ENCODE measurements at regions not wholly inside any gene's neighbourhood (a gene's known extent, or its start where the extent isn't known, plus 50 kb on each side); places are given as distances from the start of the nearest gene placed in this dataset.

GRCh38 chrX:46208225-46208854 is 336.9 kb downstream of the ZNF674 start:
- POLR2A ChIA-PET, result no interaction called here
- CTCF ChIA-PET, result no interaction called here
- Histone ChIP-seq H3K9me3 (ENCODE audit: control insufficient read depth, insufficient read depth, low read depth, low read length) (no peaks in the 10 kb centered on the region), H3K36me3 (ENCODE audit: control insufficient read depth in 2 of 2, insufficient read depth in 1 of 2, low read length in 2 of 2) (no peaks in the 10 kb centered on the region), H3K4me1 (ENCODE audit: control insufficient read depth, insufficient read depth, low read length) (no peaks in the 10 kb centered on the region), H3K4me3 (ENCODE audit: low read depth, low read length) (no peak overlapping the region), H3K27ac (ENCODE audit: extremely low read depth, low read depth, low read length) (no peak overlapping the region)
- TF ChIP-seq ZNF394 (tag by site-specific recombination; IDR thresholded peaks at IDR 0.05; ENCODE audit: borderline replicate concordance) (no peak), EGR2 (tag by site-specific recombination; IDR thresholded peaks at IDR 0.05; ENCODE audit: low read depth) (no peak), ZNF76 (tag by site-specific recombination; IDR thresholded peaks at IDR 0.05; ENCODE audit: borderline replicate concordance, low read depth) (no peak), ZNF48 (tag by site-specific recombination; IDR thresholded peaks at IDR 0.05) (no peak), ZNF843 (tag by site-specific recombination; IDR thresholded peaks at IDR 0.05) (no peak), ZNF302 (tag by site-specific recombination; IDR thresholded peaks at IDR 0.05; ENCODE audit: low read depth) (no peak), ZNF791 (tag by site-specific recombination; IDR thresholded peaks at IDR 0.05) (no peak), ZNF391 (tag by site-specific recombination; IDR thresholded peaks at IDR 0.05; ENCODE audit: borderline replicate concordance, low read depth) (no peak), ZNF23 (tag by site-specific recombination; IDR thresholded peaks at IDR 0.05; ENCODE audit: borderline replicate concordance) (no peak), ZNF37A (tag by site-specific recombination; IDR thresholded peaks at IDR 0.05) (no peak), ZNF747 (tag by site-specific recombination; IDR thresholded peaks at IDR 0.05) (no peak), ZNF239 (tag by site-specific recombination; IDR thresholded peaks at IDR 0.05) (no peak), TCF7L2 (IDR thresholded peaks at IDR 0.05; ENCODE audit: borderline replicate concordance, low read depth, low read length) (no peak), ZNF114 (tag by site-specific recombination; IDR thresholded peaks at IDR 0.05) (no peak), ZNF184 (tag by site-specific recombination; IDR thresholded peaks at IDR 0.05) (no peak), ZFP3 (tag by site-specific recombination; IDR thresholded peaks at IDR 0.05; ENCODE audit: low read depth) (no peak), ZNF623 (tag by site-specific recombination; IDR thresholded peaks at IDR 0.05) (no peak), ATF2 (tag by site-specific recombination; IDR thresholded peaks at IDR 0.05; ENCODE audit: low read depth) (no peak)
- TF ChIP-seq, protein P1, sequence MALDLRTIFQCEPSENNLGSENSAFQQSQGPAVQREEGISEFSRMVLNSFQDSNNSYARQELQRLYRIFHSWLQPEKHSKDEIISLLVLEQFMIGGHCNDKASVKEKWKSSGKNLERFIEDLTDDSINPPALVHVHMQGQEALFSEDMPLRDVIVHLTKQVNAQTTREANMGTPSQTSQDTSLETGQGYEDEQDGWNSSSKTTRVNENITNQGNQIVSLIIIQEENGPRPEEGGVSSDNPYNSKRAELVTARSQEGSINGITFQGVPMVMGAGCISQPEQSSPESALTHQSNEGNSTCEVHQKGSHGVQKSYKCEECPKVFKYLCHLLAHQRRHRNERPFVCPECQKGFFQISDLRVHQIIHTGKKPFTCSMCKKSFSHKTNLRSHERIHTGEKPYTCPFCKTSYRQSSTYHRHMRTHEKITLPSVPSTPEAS (tag by site-specific recombination; IDR thresholded peaks at IDR 0.05), result no peak
- TF ChIP-seq, protein P2, sequence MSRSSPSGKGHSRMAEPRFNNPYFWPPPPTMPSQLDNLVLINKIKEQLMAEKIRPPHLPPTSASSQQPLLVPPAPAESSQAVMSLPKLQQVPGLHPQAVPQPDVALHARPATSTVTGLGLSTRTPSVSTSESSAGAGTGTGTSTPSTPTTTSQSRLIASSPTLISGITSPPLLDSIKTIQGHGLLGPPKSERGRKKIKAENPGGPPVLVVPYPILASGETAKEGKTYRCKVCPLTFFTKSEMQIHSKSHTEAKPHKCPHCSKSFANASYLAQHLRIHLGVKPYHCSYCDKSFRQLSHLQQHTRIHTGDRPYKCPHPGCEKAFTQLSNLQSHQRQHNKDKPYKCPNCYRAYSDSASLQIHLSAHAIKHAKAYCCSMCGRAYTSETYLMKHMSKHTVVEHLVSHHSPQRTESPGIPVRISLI (tag by site-specific recombination; IDR thresholded peaks at IDR 0.05), result no peak

DNA sequence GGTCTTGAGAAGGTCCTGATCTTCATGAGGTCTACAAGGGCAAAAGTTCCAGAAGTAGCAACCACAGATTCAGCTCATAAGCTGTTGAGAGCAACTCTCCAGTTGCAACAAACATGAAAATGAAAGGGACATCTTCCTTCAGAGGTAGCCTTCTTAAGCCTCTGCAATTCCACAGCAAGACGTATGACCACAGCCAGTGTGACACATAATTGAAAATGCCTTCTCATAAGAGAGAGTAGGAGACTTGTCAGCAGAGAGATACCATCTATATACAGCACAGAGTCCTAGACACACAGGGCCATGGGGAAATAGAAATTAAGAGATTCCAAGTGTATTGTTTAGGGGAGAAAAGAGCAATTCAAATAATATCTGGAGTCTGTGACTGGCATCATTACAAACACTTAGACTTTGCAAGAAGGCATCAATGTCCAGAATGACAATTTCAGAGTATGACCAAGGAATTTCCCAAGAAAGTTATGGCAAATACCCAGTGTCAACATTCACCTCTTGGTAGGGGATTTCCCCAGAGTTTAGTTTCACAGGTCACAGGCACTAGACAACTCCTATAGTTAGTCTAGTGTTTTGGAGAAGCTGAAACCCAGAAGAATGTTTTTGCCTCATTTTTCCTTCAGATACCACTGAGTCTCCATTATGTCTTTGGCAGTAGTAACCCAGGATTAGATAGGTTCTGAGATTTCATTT is 340.3 kb downstream of the ZNF674 start:
- Histone ChIP-seq H3K36me3 (ENCODE audit: control insufficient read depth in 2 of 2, insufficient read depth in 1 of 2, low read length in 2 of 2) (no peaks in the 10 kb centered on the region), H3K9me3 (ENCODE audit: control insufficient read depth, insufficient read depth, low read depth, low read length) (no peaks in the 10 kb centered on the region), H3K4me1 (ENCODE audit: control insufficient read depth, insufficient read depth, low read length) (no peaks in the 10 kb centered on the region), H3K27ac (ENCODE audit: extremely low read depth, low read depth, low read length) (no peak overlapping the region), H3K4me3 (ENCODE audit: low read depth, low read length) (no peak overlapping the region)
- ChIA-PET CTCF (no interaction called here), POLR2A (no interaction called here)
- TF ChIP-seq, protein P3, sequence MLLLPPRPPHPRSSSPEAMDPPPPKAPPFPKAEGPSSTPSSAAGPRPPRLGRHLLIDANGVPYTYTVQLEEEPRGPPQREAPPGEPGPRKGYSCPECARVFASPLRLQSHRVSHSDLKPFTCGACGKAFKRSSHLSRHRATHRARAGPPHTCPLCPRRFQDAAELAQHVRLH (tag by site-specific recombination; IDR thresholded peaks at IDR 0.05), result no peak
- TF ChIP-seq, protein P4, sequence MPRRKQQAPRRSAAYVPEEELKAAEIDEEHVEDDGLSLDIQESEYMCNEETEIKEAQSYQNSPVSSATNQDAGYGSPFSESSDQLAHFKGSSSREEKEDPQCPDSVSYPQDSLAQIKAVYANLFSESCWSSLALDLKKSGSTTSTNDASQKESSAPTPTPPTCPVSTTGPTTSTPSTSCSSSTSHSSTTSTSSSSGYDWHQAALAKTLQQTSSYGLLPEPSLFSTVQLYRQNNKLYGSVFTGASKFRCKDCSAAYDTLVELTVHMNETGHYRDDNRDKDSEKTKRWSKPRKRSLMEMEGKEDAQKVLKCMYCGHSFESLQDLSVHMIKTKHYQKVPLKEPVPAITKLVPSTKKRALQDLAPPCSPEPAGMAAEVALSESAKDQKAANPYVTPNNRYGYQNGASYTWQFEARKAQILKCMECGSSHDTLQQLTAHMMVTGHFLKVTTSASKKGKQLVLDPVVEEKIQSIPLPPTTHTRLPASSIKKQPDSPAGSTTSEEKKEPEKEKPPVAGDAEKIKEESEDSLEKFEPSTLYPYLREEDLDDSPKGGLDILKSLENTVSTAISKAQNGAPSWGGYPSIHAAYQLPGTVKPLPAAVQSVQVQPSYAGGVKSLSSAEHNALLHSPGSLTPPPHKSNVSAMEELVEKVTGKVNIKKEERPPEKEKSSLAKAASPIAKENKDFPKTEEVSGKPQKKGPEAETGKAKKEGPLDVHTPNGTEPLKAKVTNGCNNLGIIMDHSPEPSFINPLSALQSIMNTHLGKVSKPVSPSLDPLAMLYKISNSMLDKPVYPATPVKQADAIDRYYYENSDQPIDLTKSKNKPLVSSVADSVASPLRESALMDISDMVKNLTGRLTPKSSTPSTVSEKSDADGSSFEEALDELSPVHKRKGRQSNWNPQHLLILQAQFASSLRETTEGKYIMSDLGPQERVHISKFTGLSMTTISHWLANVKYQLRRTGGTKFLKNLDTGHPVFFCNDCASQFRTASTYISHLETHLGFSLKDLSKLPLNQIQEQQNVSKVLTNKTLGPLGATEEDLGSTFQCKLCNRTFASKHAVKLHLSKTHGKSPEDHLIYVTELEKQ (tag by site-specific recombination; IDR thresholded peaks at IDR 0.05; ENCODE audit: borderline replicate concordance), result no peak
- TF ChIP-seq ZNF560 (tag by site-specific recombination; IDR thresholded peaks at IDR 0.05; ENCODE audit: borderline replicate concordance), result no peak

Measured in HEK293 (cell line).